HG02870 (cell line): ENCODE measurements at regions not wholly inside any gene's neighbourhood (a gene's known extent, or its start where the extent isn't known, plus 50 kb on each side); places are given as distances from the start of the nearest gene placed in this dataset.

Experiments
- ATAC-seq: cut with Tn5 transposase; IDR thresholded peaks from one replicate; pipeline ENCODE4 v1.9.1; 2021; ENCODE audit warnings: mild to moderate bottlenecking, moderate library complexity; ENCODE audit not compliant: unreplicated experiment

DNA sequence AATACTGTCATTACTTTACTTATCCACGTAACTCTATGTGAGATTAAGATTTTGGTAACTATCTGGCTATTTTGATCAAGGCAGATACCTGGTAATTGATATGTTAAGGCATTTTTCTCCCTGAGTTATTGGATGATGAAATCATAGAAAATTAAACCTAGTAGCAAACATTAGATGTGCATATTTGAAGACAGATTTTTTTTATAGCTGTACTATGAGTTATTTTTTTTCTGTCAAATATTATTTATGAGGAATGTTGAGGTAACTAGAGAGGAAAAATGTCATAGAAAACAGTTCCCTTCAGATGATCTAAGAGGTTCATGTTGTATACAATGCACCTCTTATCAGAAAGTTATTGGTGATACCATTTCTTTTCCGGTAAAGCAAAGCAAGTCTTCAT is 64.9 kb upstream of the SLC38A2 start:
- no peak for ATAC-seq

DNA sequence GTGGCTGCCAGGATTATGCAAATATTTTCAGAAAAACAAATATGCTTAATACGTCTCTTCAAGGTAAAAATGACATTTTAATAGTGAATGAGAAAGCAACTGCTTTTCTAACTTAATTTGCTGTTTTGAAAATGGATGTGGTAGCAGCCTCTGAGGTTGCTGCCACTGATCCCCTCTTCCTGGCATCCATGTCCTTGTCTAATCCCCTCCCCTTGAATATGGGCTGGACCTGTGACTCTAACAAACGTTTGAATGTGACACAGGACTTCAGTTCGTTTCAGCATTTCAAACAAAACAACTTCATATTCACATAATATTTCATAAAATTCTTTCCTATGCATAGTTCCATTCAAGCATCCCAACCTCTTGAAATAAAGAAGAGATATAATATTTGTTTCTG is 64.2 kb upstream of the SLC38A2 start:
- no peak for ATAC-seq

DNA sequence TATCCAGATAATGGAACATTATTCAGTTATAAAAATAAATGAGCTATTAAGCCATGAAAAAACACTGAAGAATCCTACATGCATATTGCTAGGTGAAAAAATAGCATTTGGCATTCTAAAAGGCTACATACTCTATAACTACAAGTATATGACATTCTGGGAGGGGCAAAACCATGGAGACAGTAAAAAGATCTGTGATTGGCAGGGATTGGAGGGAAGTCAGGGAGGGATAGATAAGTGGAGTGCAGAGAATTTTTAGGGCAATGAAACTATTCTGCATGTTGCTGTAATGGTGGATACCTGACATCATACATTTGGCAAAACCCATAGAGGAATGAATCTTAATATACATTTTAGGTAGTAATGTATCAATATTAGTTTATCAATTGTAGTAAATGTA is 63.1 kb upstream of the SLC38A2 start:
- ATAC-seq = no peak

DNA sequence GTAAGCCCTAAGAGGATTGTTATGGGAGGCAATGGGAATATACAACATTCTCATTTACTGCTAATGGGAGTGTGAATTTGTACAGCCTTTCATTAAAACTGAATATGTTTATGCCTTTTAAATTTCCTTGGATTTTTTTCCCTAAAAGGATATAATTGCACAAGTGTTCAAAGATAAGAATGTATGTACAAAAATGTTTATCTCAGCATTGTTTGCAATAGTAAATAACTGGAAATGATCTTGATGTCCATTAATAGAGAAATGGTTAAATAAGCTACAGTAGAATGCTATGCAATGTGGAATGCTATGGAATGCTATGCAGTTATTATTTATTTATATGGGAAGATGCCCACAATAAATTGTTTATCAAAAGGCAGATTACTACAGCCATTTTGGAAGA is 62.5 kb upstream of the SLC38A2 start:
- ATAC-seq = no peak

DNA sequence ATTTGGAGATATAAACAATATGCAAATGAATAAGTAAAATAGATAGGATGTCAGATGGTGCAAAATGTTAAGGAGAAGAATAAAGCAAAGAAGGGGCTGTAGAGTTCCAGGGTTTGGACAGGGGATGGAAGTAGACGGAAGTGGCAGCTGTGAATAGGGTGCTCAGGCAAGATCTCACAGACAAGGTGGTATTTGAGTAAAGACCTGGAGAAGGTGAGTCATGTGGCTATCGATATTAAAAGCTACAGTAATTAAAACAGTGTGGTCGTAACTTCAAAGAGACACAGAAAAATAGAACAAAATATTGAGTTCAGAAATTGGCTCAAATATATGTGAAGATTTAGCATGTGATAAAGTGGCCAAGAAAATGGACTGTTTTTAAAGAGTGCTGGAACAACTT is 61.3 kb upstream of the SLC38A2 start:
- no peak for ATAC-seq

DNA sequence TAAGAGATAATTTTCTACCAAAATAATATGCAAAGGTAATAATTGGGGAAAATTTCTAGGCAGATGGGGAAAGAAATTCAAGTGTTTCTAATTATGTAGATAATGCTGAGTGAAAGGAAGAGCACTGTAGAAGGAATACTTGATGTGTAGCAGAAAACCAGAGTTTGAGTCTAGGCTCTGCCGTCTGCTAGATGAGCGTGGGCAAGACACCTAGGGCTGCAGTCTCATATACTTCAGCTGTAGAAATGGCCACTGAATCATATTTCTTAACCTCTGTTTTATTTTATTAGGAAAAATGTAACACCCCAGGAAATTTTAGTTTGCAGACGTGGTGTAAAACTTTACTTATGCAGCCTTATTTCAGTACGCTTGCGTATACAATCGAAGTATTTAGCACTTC is 59.8 kb upstream of the SLC38A2 start:
- no peak for ATAC-seq

DNA sequence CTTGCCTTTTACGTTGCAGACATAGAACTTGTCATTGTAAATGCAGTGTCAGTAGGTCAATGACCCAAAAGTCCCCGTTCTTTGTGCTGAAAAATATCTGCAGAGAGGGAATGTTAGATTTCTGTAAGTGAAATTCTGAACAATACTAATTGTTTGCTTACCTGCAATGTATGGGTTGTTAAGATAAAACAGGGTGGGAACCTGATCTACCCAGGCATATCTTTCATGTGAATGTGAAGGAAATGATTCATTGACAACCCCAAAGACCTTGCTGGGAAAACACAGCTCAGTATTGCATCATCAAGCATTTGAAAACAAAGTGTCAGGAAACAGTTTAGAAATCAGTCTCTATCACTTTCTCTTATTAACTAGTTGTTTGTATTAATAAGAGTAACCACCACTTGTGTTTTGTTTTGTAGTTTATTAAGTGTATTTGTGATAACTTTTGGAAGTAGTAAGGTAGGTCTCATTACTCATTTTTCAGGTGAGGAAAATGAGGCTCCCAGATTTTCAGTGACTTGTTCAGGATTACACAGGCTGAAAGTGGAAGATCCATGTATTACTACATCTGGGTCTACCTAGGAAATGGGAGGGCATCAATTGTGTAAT is 57.9 kb upstream of the SLC38A2 start:
- ATAC-seq = no peak
